AG08396 (cell line): ENCODE measurements at regions not wholly inside any gene's neighbourhood (a gene's known extent, or its start where the extent isn't known, plus 50 kb on each side); places are given as distances from the start of the nearest gene placed in this dataset.
A peak's percentile ranks its signal among the peaks of the same experiment; 100 is the strongest.
"Not testable (repeated sequence)": the region's sequence is repeated elsewhere in the genome, so short reads cannot be mapped to it uniquely, and the experiment has no call there.

Source experiments
- DNase-seq: peaks from one replicate; pipeline ENCODE4 v3.0.0; 2012; ENCODE audit warnings: low spot score, mixed read lengths

- no peak for DNase-seq
These were observed 59.2 kb upstream of the TMEM47 start for GRCh38 chrX:34716302-34716701.

DNA sequence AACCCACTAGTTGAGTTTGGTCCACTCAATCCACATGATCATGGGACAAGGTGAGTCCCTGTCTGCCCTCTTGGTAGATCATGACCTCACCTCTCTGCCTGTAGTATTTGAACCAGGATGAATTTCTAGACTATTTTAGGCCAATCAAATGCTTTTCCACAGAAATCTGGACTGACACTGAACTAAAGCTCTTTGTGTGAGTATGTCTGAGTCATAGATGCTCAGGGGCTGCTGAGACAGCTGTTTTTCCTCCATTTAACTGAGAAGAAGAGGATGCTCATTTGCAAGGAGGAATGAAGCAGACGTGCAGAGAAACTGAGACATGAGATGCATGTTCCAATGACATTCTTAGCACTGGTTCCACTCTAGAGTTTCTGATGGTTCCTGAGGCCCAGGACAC lies 77.3 kb upstream of the TMEM47 start:
- peak; percentile 22 for DNase-seq

GRCh38 chrX:34744521-34744920 lies 87.4 kb upstream of the TMEM47 start:
- DNase-seq, result no peak

DNA sequence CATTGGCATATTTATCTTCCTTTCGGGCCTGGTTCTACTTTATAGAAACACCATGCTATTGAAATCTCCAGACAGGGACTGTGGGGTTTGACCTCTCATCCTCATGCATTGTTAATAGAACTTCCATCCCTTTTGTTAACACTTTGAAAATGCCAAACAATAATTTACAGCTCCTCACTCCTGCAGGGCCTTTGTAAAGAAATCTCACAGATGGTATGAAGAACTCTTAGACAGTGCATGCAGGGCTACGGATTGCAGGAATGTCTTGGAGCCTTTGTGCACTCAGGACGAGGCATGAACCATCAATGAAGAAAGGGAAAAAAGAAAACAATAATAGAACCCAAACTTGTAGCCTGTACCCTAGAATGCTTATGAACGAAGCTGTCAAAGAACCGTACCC lies 92.8 kb upstream of the TMEM47 start:
- no peak for DNase-seq

DNA sequence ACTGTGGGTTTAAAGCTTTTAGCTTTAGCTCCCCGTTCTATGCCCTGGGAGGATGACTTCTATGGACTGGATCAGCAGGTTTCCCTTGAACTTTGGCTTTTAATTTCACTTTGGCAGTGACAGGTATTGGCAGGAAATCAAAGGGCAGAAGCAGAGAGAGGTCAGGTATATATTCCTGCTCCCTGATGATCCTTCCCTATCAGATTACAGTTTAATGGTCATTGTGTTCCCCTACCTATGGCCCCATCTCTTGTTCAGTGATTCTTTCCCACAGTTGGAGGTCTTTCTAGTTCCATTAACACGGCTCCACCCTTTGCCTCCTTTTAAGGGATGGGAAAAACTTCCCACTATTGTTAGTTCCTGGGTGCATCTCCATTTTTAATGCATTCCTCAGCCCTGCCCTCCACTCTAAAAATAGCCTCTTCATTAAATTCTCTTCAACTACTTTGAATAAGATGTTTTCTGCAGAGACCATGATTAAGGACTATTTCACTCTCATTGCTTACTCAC lies 107.8 kb upstream of the TMEM47 start:
- no peak for DNase-seq

DNA sequence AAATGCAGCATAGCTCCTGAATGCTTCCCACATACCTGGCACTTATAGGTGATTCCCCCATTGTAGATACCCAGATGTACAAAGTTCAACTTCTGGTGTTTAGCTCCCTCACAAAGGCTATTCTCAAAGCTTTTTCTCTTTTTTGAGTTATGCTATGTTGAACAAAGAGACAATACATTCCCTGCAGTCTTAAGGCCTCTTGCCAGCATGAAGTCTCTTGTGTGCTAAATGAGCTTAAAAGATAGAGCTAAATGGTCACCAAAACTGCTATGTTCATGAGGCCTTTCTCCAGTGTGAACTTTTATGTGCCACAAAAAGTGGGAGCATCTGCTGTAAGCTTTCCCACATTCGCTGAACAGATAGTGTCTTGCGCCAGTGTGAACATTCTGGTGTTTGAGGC lies 111.2 kb upstream of the TMEM47 start:
- no peak for DNase-seq

GRCh38 chrX:34770511-34770910 lies 113.4 kb upstream of the TMEM47 start:
- no peak for DNase-seq

GRCh38 chrX:34778916-34779315 lies 121.8 kb upstream of the TMEM47 start:
- DNase-seq, result peak; percentile 39

DNA sequence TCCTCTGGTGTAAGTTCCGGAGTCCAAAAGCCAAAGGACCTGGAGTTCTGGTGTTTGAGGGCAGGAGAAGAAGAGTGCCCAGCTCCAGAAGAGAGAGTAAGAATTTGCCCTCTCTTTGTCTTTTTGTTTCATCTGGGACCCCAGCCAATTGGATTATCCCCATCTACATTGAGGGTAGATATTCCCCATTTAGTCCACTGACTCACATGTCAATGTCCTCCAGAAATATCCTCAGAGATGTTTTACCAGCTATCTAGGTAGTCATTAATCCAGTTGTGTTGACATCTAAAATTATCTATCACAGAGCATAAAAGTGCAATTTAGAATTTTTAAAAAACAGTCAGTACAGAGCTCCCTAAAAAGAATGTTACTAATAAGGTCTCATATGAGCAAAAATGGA lies 132.9 kb upstream of the TMEM47 start:
- DNase-seq, result no peak

GRCh38 chrX:34805951-34806350 lies 136.6 kb upstream of the FAM47B start:
- DNase-seq, result no peak

DNA sequence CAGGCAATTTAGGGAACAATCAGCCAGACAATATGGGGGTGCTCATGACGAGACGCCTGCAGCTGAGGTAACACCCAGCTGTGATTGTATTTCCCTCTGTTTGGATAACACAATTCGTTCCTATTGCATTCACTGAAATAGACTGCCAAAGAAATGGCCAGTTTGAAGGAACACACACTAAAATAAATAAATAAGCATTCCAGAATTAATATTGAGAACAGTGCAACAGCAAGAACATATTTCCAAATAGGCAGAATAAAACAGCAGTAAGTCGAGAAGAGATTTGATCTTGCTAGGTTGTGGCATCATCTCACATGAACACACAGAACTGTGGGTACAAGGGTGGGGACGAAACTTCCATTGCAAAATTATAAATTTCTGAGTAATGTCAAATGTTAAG lies 133.5 kb upstream of the FAM47B start:
- DNase-seq, result no peak

GRCh38 chrX:34810364-34810763 lies 132.2 kb upstream of the FAM47B start:
- DNase-seq, result peak; percentile 18

- DNase-seq, result no peak
These were observed 131.7 kb upstream of the FAM47B start for GRCh38 chrX:34810916-34811315.

DNA sequence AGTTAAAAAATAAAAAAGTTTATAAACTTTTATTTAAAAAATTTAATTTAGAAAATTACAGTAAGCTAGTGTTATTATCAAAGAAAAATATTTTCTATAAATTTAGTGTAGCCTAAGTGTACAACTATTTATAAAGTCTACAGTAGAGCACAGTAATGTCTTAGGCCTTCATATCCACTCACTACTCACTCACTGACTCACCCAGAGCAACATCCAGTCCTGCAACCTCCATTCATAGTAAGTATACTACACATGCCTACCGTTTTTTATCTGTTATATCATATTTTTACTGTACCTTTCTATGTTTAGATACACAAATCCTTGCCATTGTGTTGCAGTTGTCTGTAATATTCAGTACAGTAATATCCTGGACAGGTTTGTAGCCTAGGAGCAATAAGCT lies 129.0 kb upstream of the FAM47B start:
- DNase-seq, result no peak

- DNase-seq, result no peak
These were observed 115.6 kb upstream of the FAM47B start for GRCh38 chrX:34826964-34827363.

- DNase-seq, result no peak
These were observed 103.1 kb upstream of the FAM47B start for GRCh38 chrX:34839451-34839850.

- not testable (repeated sequence) for DNase-seq
These were observed 101.4 kb upstream of the FAM47B start for GRCh38 chrX:34841205-34841604.

- DNase-seq, result no peak
These were observed 94.3 kb upstream of the FAM47B start for GRCh38 chrX:34848281-34848680.

DNA sequence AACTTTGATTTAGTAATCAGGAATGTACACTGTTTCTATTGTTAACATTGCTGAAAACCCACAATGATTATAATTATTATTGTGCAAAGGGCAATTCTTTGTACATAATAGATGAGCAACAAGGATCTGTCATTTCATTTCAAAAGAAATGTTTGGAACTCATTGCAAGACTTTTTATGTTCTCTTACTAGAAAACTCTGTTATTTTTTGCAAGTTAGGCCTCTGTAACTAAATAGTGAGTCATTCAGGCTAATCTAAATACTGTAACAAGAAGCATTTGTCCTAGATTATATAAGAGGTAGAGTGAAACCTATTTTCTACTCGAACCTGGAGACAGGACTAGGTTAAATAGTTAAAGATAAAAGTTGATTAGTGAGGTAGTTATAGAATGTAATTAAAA lies 93.2 kb upstream of the FAM47B start:
- DNase-seq, result no peak

GRCh38 chrX:34859191-34859590 lies 83.4 kb upstream of the FAM47B start:
- no peak for DNase-seq

DNA sequence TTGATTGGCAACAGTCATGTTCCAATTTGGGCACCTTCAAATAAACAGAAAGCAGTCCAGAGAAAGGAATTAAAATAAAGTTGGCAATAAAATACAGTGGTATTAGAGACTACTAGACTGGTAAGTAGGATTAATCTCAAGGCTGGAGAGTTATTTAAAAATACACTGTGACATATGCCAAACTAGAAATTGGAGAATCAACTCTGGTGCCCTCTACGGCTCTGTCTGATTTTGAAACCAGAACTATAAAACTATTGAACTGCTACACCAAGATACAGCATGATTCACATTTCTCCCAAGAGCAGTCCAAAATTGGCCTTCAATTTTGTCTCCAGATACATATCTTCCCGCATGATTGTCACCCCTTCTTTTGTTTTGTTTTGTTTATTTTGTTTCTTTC lies 78.7 kb upstream of the FAM47B start:
- DNase-seq, result no peak

GRCh38 chrX:34866646-34867045 lies 76.0 kb upstream of the FAM47B start:
- no peak for DNase-seq

GRCh38 chrX:34868633-34869032 lies 74.0 kb upstream of the FAM47B start:
- DNase-seq, result no peak

GRCh38 chrX:34873500-34874225 lies 68.9 kb upstream of the FAM47B start:
- DNase-seq, result no peak
